Prostate gland (tissue), 2 donors: ENCODE measurements at regions not wholly inside any gene's neighbourhood (a gene's known extent, or its start where the extent isn't known, plus 50 kb on each side); places are given as distances from the start of the nearest gene placed in this dataset.

Experiments used
- CTCF ChIP-seq, 4 experiments: fragments of 200-600 bp in 2 of 4; fragments of 450-650 bp in 2 of 4; sonication (generic) in 2 of 4; IDR thresholded peaks; 1 replicate in 3 of 4; 2 replicates in 1 of 4; pipeline ENCODE4 v1.5.1; 2016 to 2019; ENCODE audit warnings: antibody characterized with exemption in 4 of 4, mild to moderate bottlenecking in 2 of 4, moderate library complexity in 2 of 4
- POLR2A ChIP-seq: fragments of 450-650 bp; IDR thresholded peaks from one replicate; pipeline ENCODE4 v1.6.1; 2016; ENCODE audit warnings: antibody characterized with exemption, mild to moderate bottlenecking

GRCh38 chr16:17947637-17948036, 388.9 kb downstream of the NPIPA8 start:
- TF ChIP-seq CTCF (IDR thresholded peaks at IDR 0.05): no peak
- TF ChIP-seq POLR2A: no peak
